ENCODE measurements at regions not wholly inside any gene's neighbourhood (a gene's known extent, or its start where the extent isn't known, plus 50 kb on each side); places are given as distances from the start of the nearest gene placed in this dataset.

DNA sequence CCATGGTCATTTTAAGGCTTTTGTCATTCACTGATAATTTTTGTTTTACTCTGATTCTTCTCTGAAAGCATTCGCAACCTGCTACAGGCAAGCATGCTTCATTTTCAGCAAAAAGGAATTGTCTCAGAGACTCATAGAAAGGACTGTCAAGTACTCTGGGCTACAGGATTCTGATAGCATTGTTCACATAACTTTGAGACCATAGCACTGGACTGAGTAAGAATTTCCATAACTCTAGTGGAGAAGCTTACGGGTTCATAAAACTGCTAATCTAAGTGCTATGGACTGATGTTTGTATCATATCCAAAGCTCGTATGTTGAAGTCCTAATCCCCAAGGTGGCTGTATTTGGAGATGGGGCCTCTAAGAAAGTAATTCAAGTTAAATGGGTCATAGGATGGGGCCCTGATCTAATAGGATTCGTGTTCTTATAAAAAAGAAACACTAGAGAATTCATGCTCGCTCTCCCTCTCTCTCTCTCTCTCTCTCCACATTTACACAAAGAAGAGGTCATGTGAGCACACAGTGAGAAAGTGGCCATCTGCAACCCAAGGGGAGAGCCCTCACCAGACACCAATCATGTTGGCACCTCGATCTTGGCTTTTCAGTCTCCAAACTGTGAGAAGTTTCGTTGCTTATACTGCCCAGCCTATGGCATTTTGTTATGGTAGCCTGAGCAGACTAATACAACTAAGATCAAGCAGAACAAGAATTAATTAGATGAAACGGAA lies 60.4 kb downstream of the CRYGS start:
- TF ChIP-seq, protein P1, sequence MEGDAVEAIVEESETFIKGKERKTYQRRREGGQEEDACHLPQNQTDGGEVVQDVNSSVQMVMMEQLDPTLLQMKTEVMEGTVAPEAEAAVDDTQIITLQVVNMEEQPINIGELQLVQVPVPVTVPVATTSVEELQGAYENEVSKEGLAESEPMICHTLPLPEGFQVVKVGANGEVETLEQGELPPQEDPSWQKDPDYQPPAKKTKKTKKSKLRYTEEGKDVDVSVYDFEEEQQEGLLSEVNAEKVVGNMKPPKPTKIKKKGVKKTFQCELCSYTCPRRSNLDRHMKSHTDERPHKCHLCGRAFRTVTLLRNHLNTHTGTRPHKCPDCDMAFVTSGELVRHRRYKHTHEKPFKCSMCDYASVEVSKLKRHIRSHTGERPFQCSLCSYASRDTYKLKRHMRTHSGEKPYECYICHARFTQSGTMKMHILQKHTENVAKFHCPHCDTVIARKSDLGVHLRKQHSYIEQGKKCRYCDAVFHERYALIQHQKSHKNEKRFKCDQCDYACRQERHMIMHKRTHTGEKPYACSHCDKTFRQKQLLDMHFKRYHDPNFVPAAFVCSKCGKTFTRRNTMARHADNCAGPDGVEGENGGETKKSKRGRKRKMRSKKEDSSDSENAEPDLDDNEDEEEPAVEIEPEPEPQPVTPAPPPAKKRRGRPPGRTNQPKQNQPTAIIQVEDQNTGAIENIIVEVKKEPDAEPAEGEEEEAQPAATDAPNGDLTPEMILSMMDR (IDR thresholded peaks at IDR 0.05): no peak
- no peak for TF ChIP-seq POLR2A (IDR thresholded peaks at IDR 0.05)
